ENCODE measurements at regions not wholly inside any gene's neighbourhood (a gene's known extent, or its start where the extent isn't known, plus 50 kb on each side); places are given as distances from the start of the nearest gene placed in this dataset.

- DNase-seq: no peak
Measured at GRCh38 chr2:43084699-43085091, 141.7 kb downstream of the ZFP36L2 start.

- DNase-seq: no peak
Measured at GRCh38 chr2:43083710-43084698, 142.4 kb downstream of the ZFP36L2 start.

GRCh38 chr2:43082903-43083677 is 143.3 kb downstream of the ZFP36L2 start:
- no peak for DNase-seq

GRCh38 chr2:43082111-43082894 is 144.1 kb downstream of the ZFP36L2 start:
- no peak for DNase-seq

- DNase-seq: no peak
Measured at GRCh38 chr2:43081131-43081765, 145.2 kb downstream of the ZFP36L2 start.

- DNase-seq: no peak
Measured at GRCh38 chr2:43080571-43081021, 145.8 kb downstream of the ZFP36L2 start.

GRCh38 chr2:43078781-43079755 is 147.3 kb downstream of the ZFP36L2 start:
- no peak for DNase-seq

GRCh38 chr2:43078301-43078700 is 148.1 kb downstream of the ZFP36L2 start:
- DNase-seq: no peak

- no peak for DNase-seq
Measured at GRCh38 chr2:43077876-43078275, 148.5 kb downstream of the ZFP36L2 start.

- no peak for DNase-seq
Measured at GRCh38 chr2:43076676-43077075, 149.7 kb downstream of the ZFP36L2 start.

- no peak for DNase-seq
Measured at GRCh38 chr2:43075811-43076585, 150.4 kb downstream of the ZFP36L2 start.

- no peak for DNase-seq
Measured at GRCh38 chr2:43075054-43075593, 151.3 kb downstream of the ZFP36L2 start.

- DNase-seq: no peak
Measured at GRCh38 chr2:43074592-43075053, 151.8 kb downstream of the ZFP36L2 start.

- no peak for DNase-seq
Measured at GRCh38 chr2:43074052-43074451, 152.4 kb downstream of the ZFP36L2 start.

GRCh38 chr2:43073401-43073825 is 153.0 kb downstream of the ZFP36L2 start:
- DNase-seq: no peak

GRCh38 chr2:43071599-43072550 is 154.5 kb downstream of the ZFP36L2 start:
- no peak for DNase-seq

GRCh38 chr2:43070676-43071502 is 155.5 kb downstream of the ZFP36L2 start:
- DNase-seq: no peak

GRCh38 chr2:43070030-43070429 is 156.4 kb downstream of the ZFP36L2 start:
- DNase-seq: no peak
